H1 (cell line): ENCODE measurements at regions not wholly inside any gene's neighbourhood (a gene's known extent, or its start where the extent isn't known, plus 50 kb on each side); places are given as distances from the start of the nearest gene placed in this dataset.

Source experiments
- CTCF ChIA-PET: fragments of 300-600 bp; sonication (Branson Sonifier 250); formaldehyde crosslinking; loops from one replicate; lab custom pipeline; 2021; ENCODE audit not compliant: partially characterized antibody; lab: Charles Lee
- POLR2A ChIA-PET: fragments of 300-600 bp; sonication (Branson Sonifier 250); formaldehyde crosslinking; loops from one replicate; lab custom pipeline; 2021; ENCODE audit warnings: inconsistent platforms; ENCODE audit not compliant: partially characterized antibody; lab: Charles Lee
- DNase-seq, 2 experiments: peaks; one replicate each; pipeline versions ENCODE4 v3.0.0 to v3.0.0-alpha.2; 2010 to 2022; ENCODE audit warnings: low spot score in 2 of 2, low read depth in 1 of 2, mixed read lengths in 1 of 2
- FAIRE-seq: peaks from 2 replicates; lab custom pipeline; 2011; peaks lifted over from hg19 to GRCh38; lab: Jason Lieb, UNC
- H2AFZ ChIP-seq: 2 replicates; pipeline ENCODE4 v1.8.1; 2012; ENCODE audit warnings: low read length, inconsistent platforms
- H2AK5ac ChIP-seq: 2 replicates; pipeline ENCODE4 v1.6.1; 2013; ENCODE audit warnings: low read depth, low read length
- H2BK120ac ChIP-seq: replicated peaks from 2 replicates; pipeline ENCODE3; 2013; ENCODE audit warnings: low read depth, low read length, inconsistent platforms
- H2BK12ac ChIP-seq: 2 replicates; pipeline ENCODE4 v1.6.1; 2013; ENCODE audit warnings: low read depth, low read length
- H2BK15ac ChIP-seq: 2 replicates; pipeline ENCODE4 v1.6.1; 2013; ENCODE audit warnings: low read length
- H2BK20ac ChIP-seq: 2 replicates; pipeline ENCODE4 v1.6.1; 2013; ENCODE audit warnings: low read length
- H2BK5ac ChIP-seq: 2 replicates; pipeline ENCODE4 v1.6.1; 2013; ENCODE audit warnings: low read depth, low read length
- H3K14ac ChIP-seq: 2 replicates; pipeline ENCODE4 v1.6.1; 2013; ENCODE audit warnings: inconsistent platforms; ENCODE audit not compliant: insufficient read length
- H3K18ac ChIP-seq: 2 replicates; pipeline ENCODE4 v1.6.1; 2013; ENCODE audit warnings: low read length; ENCODE audit errors: extremely low read depth
- H3K23ac ChIP-seq: 2 replicates; pipeline ENCODE4 v1.6.1; 2013; ENCODE audit warnings: inconsistent platforms; ENCODE audit not compliant: insufficient read length
- H3K23me2 ChIP-seq: 2 replicates; pipeline ENCODE4 v1.6.1; 2013; ENCODE audit warnings: low read depth, low read length
- H3K27ac ChIP-seq: 2 replicates; pipeline ENCODE4 v1.6.1; 2011; ENCODE audit warnings: low read depth, low read length, inconsistent platforms
- H3K27me3 ChIP-seq, 4 experiments: replicated peaks in 1 of 4; 1 replicate in 1 of 4; 2 replicates in 3 of 4; pipeline versions ENCODE4 v1.6.1 to v1.8.1; 2011 to 2013; ENCODE audit warnings: low read length in 3 of 4, mild to moderate bottlenecking in 3 of 4, inconsistent platforms in 2 of 4, mixed read lengths in 2 of 4, moderate library complexity in 1 of 4; ENCODE audit not compliant: control insufficient read depth in 3 of 4, insufficient read depth in 3 of 4; ENCODE audit errors: extremely low read depth in 1 of 4
- H3K36me3 ChIP-seq, 4 experiments: 2 replicates each; pipeline versions ENCODE4 v1.6.1 to v1.8.1; 2011 to 2013; ENCODE audit warnings: mild to moderate bottlenecking in 4 of 4, low read length in 3 of 4, moderate library complexity in 2 of 4, control low read depth in 1 of 4, inconsistent platforms in 1 of 4; ENCODE audit not compliant: insufficient read depth in 4 of 4, control insufficient read depth in 2 of 4
- H3K4ac ChIP-seq: replicated peaks from 2 replicates; pipeline ENCODE3; 2013; ENCODE audit warnings: low read length, low read depth, mixed read lengths, inconsistent platforms; ENCODE audit not compliant: insufficient read length
- H3K4me1 ChIP-seq, 4 experiments: replicated peaks in 1 of 4; 1 replicate in 1 of 4; 2 replicates in 3 of 4; pipeline versions ENCODE4 v1.6.1 to v1.8.1; 2011 to 2013; ENCODE audit warnings: low read length in 3 of 4, inconsistent platforms in 2 of 4, mixed read lengths in 1 of 4; ENCODE audit not compliant: insufficient read depth in 4 of 4, control insufficient read depth in 3 of 4
- H3K4me2 ChIP-seq, 2 experiments: 2 replicates each; pipeline versions ENCODE4 v1.6.1 to v1.8.1; 2011 to 2013; ENCODE audit warnings: low read depth in 2 of 2, low read length in 2 of 2, control low read depth in 1 of 2, inconsistent platforms in 1 of 2, mild to moderate bottlenecking in 1 of 2; ENCODE audit not compliant: insufficient read depth in 1 of 2
- H3K4me3 ChIP-seq, 4 experiments: fragments of 200-600, 300-600 bp in 1 of 4; sonication (generic), shearing (Covaris generic), sonication (Bioruptor Twin) in 1 of 4; 2 replicates each; pipeline versions ENCODE4 v1.5.1 to v1.8.1; 2011 to 2016; ENCODE audit warnings: low read length in 4 of 4, low read depth in 3 of 4, control low read depth in 2 of 4, inconsistent platforms in 2 of 4, mild to moderate bottlenecking in 2 of 4, mixed read lengths in 1 of 4, moderate library complexity in 1 of 4; ENCODE audit not compliant: insufficient read depth in 2 of 4; ENCODE audit errors: extremely low read depth in 1 of 4
- H3K56ac ChIP-seq: replicated peaks from 2 replicates; pipeline ENCODE3; 2013; ENCODE audit warnings: low read depth, mild to moderate bottlenecking, mixed read lengths, low read length, inconsistent platforms; ENCODE audit not compliant: insufficient read length
- H3K79me1 ChIP-seq: 2 replicates; pipeline ENCODE4 v1.6.1; 2013; ENCODE audit warnings: low read depth, low read length, control low read depth
- H3K79me2 ChIP-seq, 2 experiments: 2 replicates each; pipeline versions ENCODE4 v1.6.1 to v1.8.1; 2012 to 2013; ENCODE audit warnings: low read length in 2 of 2, mild to moderate bottlenecking in 2 of 2, inconsistent platforms in 1 of 2; ENCODE audit not compliant: insufficient read depth in 2 of 2, control insufficient read depth in 1 of 2
- H3K9ac ChIP-seq, 4 experiments: replicated peaks in 1 of 4; 1 replicate in 1 of 4; 2 replicates in 3 of 4; pipeline versions ENCODE4 v1.6.1 to v1.8.1; 2011 to 2013; ENCODE audit warnings: low read depth in 3 of 4, low read length in 3 of 4, control low read depth in 2 of 4, mild to moderate bottlenecking in 2 of 4, moderate library complexity in 2 of 4, inconsistent platforms in 1 of 4; ENCODE audit errors: extremely low read depth in 1 of 4
- H3K9me3 ChIP-seq, 2 experiments: 2 replicates each; pipeline versions ENCODE4 v1.6.1 to v1.8.1; 2012 to 2013; ENCODE audit warnings: mild to moderate bottlenecking in 2 of 2, moderate library complexity in 2 of 2, control low read depth in 1 of 2, inconsistent platforms in 1 of 2, low read depth in 1 of 2, low read length in 1 of 2, mixed read lengths in 1 of 2; ENCODE audit not compliant: insufficient read depth in 2 of 2
- H4K20me1 ChIP-seq, 2 experiments: replicated peaks in 1 of 2; 2 replicates each; pipeline versions ENCODE3 to v1.8.1; 2011 to 2013; ENCODE audit warnings: inconsistent platforms in 2 of 2, low read length in 2 of 2, mild to moderate bottlenecking in 1 of 2; ENCODE audit not compliant: insufficient read depth in 2 of 2, control insufficient read depth in 1 of 2
- H4K5ac ChIP-seq: 2 replicates; pipeline ENCODE4 v1.6.1; 2013; ENCODE audit warnings: low read length, low read depth, mixed read lengths, inconsistent platforms; ENCODE audit not compliant: insufficient read length
- H4K8ac ChIP-seq: 2 replicates; pipeline ENCODE4 v1.8.0; 2013; ENCODE audit warnings: mild to moderate bottlenecking, moderate library complexity, low read length, inconsistent platforms; ENCODE audit not compliant: insufficient read depth; ENCODE audit errors: extremely low read depth
- H4K91ac ChIP-seq: replicated peaks from 2 replicates; pipeline ENCODE3; 2013; ENCODE audit warnings: low read length, mixed read lengths, inconsistent platforms; ENCODE audit not compliant: insufficient read length
- TAF7 ChIP-seq: optimal IDR thresholded peaks from 2 replicates; pipeline ENCODE3; 2011; ENCODE audit warnings: low read depth, mild to moderate bottlenecking, inconsistent platforms, low read length, moderate library complexity, borderline replicate concordance
- TEAD4 ChIP-seq: IDR thresholded peaks from 2 replicates; pipeline ENCODE4 v1.6.1; 2012; ENCODE audit warnings: low read depth, low read length, inconsistent platforms, mixed read lengths
- WGBS, 2 experiments: shearing (Covaris generic) in 1 of 2; methylation state at CpG; one replicate each; pipeline versions ENCODE4 v1.1.6 to v1.1.7; 2013 to 2015; ENCODE audit warnings: low lambda C conversion rate in 2 of 2, mixed read lengths in 2 of 2, inconsistent platforms in 1 of 2, low coverage in 1 of 2, missing lambda C conversion rate in 1 of 2; ENCODE audit not compliant: insufficient replicate concordance in 2 of 2, insufficient coverage in 1 of 2, insufficient read length in 1 of 2; ENCODE audit errors: extremely low coverage in 1 of 2, missing lambda C conversion rate in 1 of 2; 5-methylcytosine and 5-hydroxymethylcytosine counted together

GRCh38 chr21:35237287-35237686 is 188.2 kb upstream of the RUNX1 start:
- ChIA-PET CTCF (interaction anchor here (1.0 kb wide), 1 partner anchor 437 kb away, joined by 3 read pairs; no protein-coding TSS in a partner anchor), POLR2A (no interaction called here)
- Histone ChIP-seq H3K4me2 (no peak overlapping the region), H3K79me1 (no peaks in the 10 kb centered on the region), H2AK5ac (no peak overlapping the region), H3K23ac (no peak overlapping the region), H2BK120ac (no peak overlapping the region), H3K18ac (no peak overlapping the region), H2BK15ac (no peak overlapping the region), H2BK5ac (no peak overlapping the region), H3K27me3 (no peaks in the 10 kb centered on the region), H3K36me3 (no peaks in the 10 kb centered on the region), H4K8ac (no peak overlapping the region), H3K23me2 (no peaks in the 10 kb centered on the region), H4K5ac (no peak overlapping the region), H3K9me3 (no peaks in the 10 kb centered on the region), H2BK12ac (no peak overlapping the region), H3K79me2 (no peaks in the 10 kb centered on the region), H2AFZ (no peak overlapping the region), H4K91ac (no peak overlapping the region), H3K56ac (no peak overlapping the region), H3K27ac (no peak overlapping the region), H3K4me3 (no peak overlapping the region), H4K20me1 (no peaks in the 10 kb centered on the region), H2BK20ac (no peak overlapping the region), H3K4me1 (no peaks in the 10 kb centered on the region), H3K9ac (no peak overlapping the region), H3K14ac (no peak overlapping the region), H3K4ac (no peak overlapping the region)
- DNase-seq (no peak), FAIRE-seq (no peak)
- WGBS, 2 experiments: 84% methylated on average over 2 of the region's 2 CpGs; no CpG with 5 or more reads in 1 of the 2 experiments
- TF ChIP-seq TAF7 (no peak), TEAD4 (no peak)
